ENCODE measurements at regions not wholly inside any gene's neighbourhood (a gene's known extent, or its start where the extent isn't known, plus 50 kb on each side); places are given as distances from the start of the nearest gene placed in this dataset.

DNA sequence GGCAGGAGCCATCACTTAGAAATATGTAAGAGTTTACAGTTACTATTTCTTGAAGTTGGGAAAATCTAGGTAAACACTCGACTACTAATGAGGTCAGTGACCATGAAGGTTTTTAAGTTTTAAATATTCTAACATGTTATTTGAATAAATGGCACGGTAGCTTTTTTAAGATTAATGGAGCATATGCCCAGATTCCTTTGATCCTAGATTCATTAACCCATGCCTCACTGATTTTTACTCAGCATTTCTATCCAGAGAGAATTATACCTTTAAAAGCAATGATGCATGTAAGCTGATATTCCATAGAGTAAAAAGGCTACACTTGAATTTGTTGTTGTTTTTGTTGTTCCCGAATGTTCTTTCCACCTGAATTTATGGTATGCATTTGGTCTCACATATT, 541.4 kb downstream of the DACH1 start:
- ATAC-seq (ENCODE audit: insufficient read depth, low read depth) (no peak), DNase-seq (no peak)
- Histone ChIP-seq H3K36me3 (ENCODE audit: insufficient read depth, low read length) (no peaks in the 10 kb centered on the region), H3K4me2 (ENCODE audit: insufficient read depth, low read length) (no peak overlapping the region), H3K9ac (ENCODE audit: low read depth, low read length) (no peak overlapping the region), H3K9me3 (ENCODE audit: insufficient read depth, low read length, severe bottlenecking) (no peaks in the 10 kb centered on the region), H3K4me1 (ENCODE audit: insufficient read depth, low read length) (no peaks in the 10 kb centered on the region), H3K79me2 (ENCODE audit: insufficient read depth, low read length) (no peaks in the 10 kb centered on the region), H2AFZ (ENCODE audit: low read depth, low read length) (no peak overlapping the region), H3K27me3 (ENCODE audit: insufficient read depth, low read length, poor library complexity) (no peaks in the 10 kb centered on the region), H3K27ac (ENCODE audit: low read length) (no peak overlapping the region), H4K20me1 (ENCODE audit: insufficient read depth, low read length) (no peaks in the 10 kb centered on the region), H3K4me3 (ENCODE audit: low read depth in 1 of 2, low read length in 2 of 2) (no peak overlapping the region)
- TF ChIP-seq, protein P1, sequence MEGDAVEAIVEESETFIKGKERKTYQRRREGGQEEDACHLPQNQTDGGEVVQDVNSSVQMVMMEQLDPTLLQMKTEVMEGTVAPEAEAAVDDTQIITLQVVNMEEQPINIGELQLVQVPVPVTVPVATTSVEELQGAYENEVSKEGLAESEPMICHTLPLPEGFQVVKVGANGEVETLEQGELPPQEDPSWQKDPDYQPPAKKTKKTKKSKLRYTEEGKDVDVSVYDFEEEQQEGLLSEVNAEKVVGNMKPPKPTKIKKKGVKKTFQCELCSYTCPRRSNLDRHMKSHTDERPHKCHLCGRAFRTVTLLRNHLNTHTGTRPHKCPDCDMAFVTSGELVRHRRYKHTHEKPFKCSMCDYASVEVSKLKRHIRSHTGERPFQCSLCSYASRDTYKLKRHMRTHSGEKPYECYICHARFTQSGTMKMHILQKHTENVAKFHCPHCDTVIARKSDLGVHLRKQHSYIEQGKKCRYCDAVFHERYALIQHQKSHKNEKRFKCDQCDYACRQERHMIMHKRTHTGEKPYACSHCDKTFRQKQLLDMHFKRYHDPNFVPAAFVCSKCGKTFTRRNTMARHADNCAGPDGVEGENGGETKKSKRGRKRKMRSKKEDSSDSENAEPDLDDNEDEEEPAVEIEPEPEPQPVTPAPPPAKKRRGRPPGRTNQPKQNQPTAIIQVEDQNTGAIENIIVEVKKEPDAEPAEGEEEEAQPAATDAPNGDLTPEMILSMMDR (IDR thresholded peaks at IDR 0.05; ENCODE audit: borderline replicate concordance, extremely low read depth, low read length, poor library complexity, severe bottlenecking): no peak
- no peak for TF ChIP-seq EZH2 (IDR thresholded peaks at IDR 0.05; ENCODE audit: borderline replicate concordance, low read depth, low read length, severe bottlenecking)

DNA sequence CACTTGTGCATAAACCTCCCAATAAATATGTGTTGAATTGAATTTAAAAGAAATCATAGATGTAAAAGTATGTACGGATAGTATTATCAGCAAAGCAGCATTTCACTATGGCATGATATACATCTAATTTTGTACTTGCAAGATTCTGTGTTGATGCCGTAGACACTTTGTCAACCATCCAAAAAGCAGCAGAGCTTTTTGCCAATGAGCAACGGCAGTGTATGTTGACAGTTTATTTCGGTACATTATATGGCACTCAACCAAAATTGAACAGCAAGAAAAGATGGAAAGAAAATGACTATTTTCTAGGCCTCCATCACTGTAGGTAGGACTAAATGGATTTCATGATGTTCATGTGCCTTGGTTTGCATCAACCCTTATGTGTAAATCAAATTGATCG, 543.7 kb downstream of the DACH1 start:
- ATAC-seq (ENCODE audit: insufficient read depth, low read depth) (no peak), DNase-seq (no peak)
- no peaks in the 10 kb centered on the region for H3K4me1 ChIP-seq (ENCODE audit: insufficient read depth, low read length)

DNA sequence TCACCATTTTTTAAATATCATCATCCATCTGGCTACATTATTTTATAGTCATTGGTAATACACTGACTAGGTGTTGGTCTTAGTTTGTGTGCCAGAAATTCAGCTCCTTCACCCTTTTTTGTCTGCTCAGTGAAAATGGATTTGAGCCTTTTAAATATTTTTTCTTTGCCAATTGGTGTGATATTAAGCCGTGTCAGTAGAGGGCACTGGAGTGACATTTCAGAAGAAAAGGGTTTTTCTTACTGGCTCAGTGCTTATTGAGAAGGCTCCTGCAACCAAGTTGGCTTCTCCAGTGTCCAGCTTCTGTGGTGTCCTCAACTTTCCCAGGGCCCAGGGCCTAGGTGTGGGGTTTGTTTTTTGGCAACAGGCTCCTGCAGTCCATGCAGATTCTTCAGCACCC, 546.6 kb downstream of the DACH1 start:
- no peaks in the 10 kb centered on the region for H3K27me3 ChIP-seq (ENCODE audit: insufficient read depth, low read length, poor library complexity)
- ATAC-seq (ENCODE audit: insufficient read depth, low read depth) (no peak), DNase-seq (peak; percentile 7)
- TF ChIP-seq, protein P1 (IDR thresholded peaks at IDR 0.05; ENCODE audit: borderline replicate concordance, extremely low read depth, low read length, poor library complexity, severe bottlenecking): peak; percentile 62
- TF ChIP-seq EZH2 (IDR thresholded peaks at IDR 0.05; ENCODE audit: borderline replicate concordance, low read depth, low read length, severe bottlenecking): no peak
- no peak overlapping the region for H3K4me3 ChIP-seq (ENCODE audit: low read depth in 1 of 2, low read length in 2 of 2)
- H3K4me2 ChIP-seq (ENCODE audit: insufficient read depth, low read length): no peak overlapping the region
- no peaks in the 10 kb centered on the region for H3K79me2 ChIP-seq (ENCODE audit: insufficient read depth, low read length)
- no peaks in the 10 kb centered on the region for H3K4me1 ChIP-seq (ENCODE audit: insufficient read depth, low read length)
- no peaks in the 10 kb centered on the region for H3K9me3 ChIP-seq (ENCODE audit: insufficient read depth, low read length, severe bottlenecking)
- no peaks in the 10 kb centered on the region for H3K36me3 ChIP-seq (ENCODE audit: insufficient read depth, low read length)
- H3K27ac ChIP-seq (ENCODE audit: low read length): no peak overlapping the region
- no peak overlapping the region for H2AFZ ChIP-seq (ENCODE audit: low read depth, low read length)
- H3K9ac ChIP-seq (ENCODE audit: low read depth, low read length): no peak overlapping the region
- no peaks in the 10 kb centered on the region for H4K20me1 ChIP-seq (ENCODE audit: insufficient read depth, low read length)

More for the DNA sequence above, 543.7 kb downstream of the DACH1 start:
- no peak overlapping the region for H3K9ac ChIP-seq (ENCODE audit: low read depth, low read length)
- no peaks in the 10 kb centered on the region for H4K20me1 ChIP-seq (ENCODE audit: insufficient read depth, low read length)
- H3K79me2 ChIP-seq (ENCODE audit: insufficient read depth, low read length): no peaks in the 10 kb centered on the region
- no peak overlapping the region for H3K27ac ChIP-seq (ENCODE audit: low read length)
- no peak for TF ChIP-seq EZH2 (IDR thresholded peaks at IDR 0.05; ENCODE audit: borderline replicate concordance, low read depth, low read length, severe bottlenecking)
- TF ChIP-seq, protein P1 (IDR thresholded peaks at IDR 0.05; ENCODE audit: borderline replicate concordance, extremely low read depth, low read length, poor library complexity, severe bottlenecking): no peak
- no peaks in the 10 kb centered on the region for H3K9me3 ChIP-seq (ENCODE audit: insufficient read depth, low read length, severe bottlenecking)
- H3K4me3 ChIP-seq (ENCODE audit: low read depth in 1 of 2, low read length in 2 of 2): no peak overlapping the region
- no peaks in the 10 kb centered on the region for H3K36me3 ChIP-seq (ENCODE audit: insufficient read depth, low read length)
- H2AFZ ChIP-seq (ENCODE audit: low read depth, low read length): no peak overlapping the region
- no peak overlapping the region for H3K4me2 ChIP-seq (ENCODE audit: insufficient read depth, low read length)
- H3K27me3 ChIP-seq (ENCODE audit: insufficient read depth, low read length, poor library complexity): no peaks in the 10 kb centered on the region

All from DND-41 (cell line).